CD14-positive monocyte (primary cell): ENCODE measurements at regions not wholly inside any gene's neighbourhood (a gene's known extent, or its start where the extent isn't known, plus 50 kb on each side); places are given as distances from the start of the nearest gene placed in this dataset.

Source experiments
- DNase-seq, 3 donors: peaks; one replicate each; pipeline ENCODE4 v3.0.0-alpha.2; 2011 to 2022
- H2AFZ ChIP-seq: 2 replicates; pipeline ENCODE4 v1.6.0; 2012; ENCODE audit warnings: mild to moderate bottlenecking, low read depth, low read length, inconsistent platforms; ENCODE audit not compliant: insufficient read depth, poor library complexity, severe bottlenecking
- H3K27ac ChIP-seq, 2 donors: 1 replicate in 1 of 2; 2 replicates in 1 of 2; pipeline ENCODE4 v1.5.1; 2012 to 2013; ENCODE audit warnings: low read length in 2 of 2, control low read depth in 1 of 2, inconsistent platforms in 1 of 2, low read depth in 1 of 2, mild to moderate bottlenecking in 1 of 2
- H3K27me3 ChIP-seq, 2 donors: one replicate each; pipeline versions ENCODE4 v1.6.0 to v1.6.1; 2011 to 2013; ENCODE audit warnings: low read length in 2 of 2; ENCODE audit not compliant: control insufficient read depth in 2 of 2, insufficient read depth in 2 of 2
- H3K36me3 ChIP-seq, 2 donors: replicated peaks in 1 of 2; 1 replicate in 1 of 2; 2 replicates in 1 of 2; pipeline versions ENCODE4 v1.5.1 to v1.6.1; 2012 to 2013; ENCODE audit warnings: low read length in 2 of 2, control low read depth in 1 of 2, inconsistent platforms in 1 of 2, mild to moderate bottlenecking in 1 of 2; ENCODE audit not compliant: insufficient read depth in 2 of 2, control insufficient read depth in 1 of 2
- H3K4me1 ChIP-seq, 2 donors: 1 replicate in 1 of 2; 2 replicates in 1 of 2; pipeline versions ENCODE4 v1.5.1 to v1.6.1; 2012 to 2013; ENCODE audit warnings: low read length in 2 of 2, control low read depth in 1 of 2, inconsistent platforms in 1 of 2, mild to moderate bottlenecking in 1 of 2, moderate library complexity in 1 of 2; ENCODE audit not compliant: insufficient read depth in 2 of 2, control insufficient read depth in 1 of 2
- H3K4me2 ChIP-seq: replicated peaks from 2 replicates; pipeline ENCODE3; 2012; ENCODE audit warnings: low read length, moderate library complexity, mild to moderate bottlenecking; ENCODE audit not compliant: poor library complexity, severe bottlenecking; ENCODE audit errors: extremely low read depth
- H3K4me3 ChIP-seq, 3 experiments: fragments of 200-600 bp in 1 of 3; sonication (generic) in 1 of 3; replicated peaks in 1 of 3; 1 replicate in 2 of 3; 2 replicates in 1 of 3; pipeline ENCODE4 v1.5.1; 2011 to 2013; ENCODE audit warnings: low read length in 3 of 3, mild to moderate bottlenecking in 3 of 3, control low read depth in 2 of 3, low read depth in 2 of 3, inconsistent platforms in 1 of 3, moderate library complexity in 1 of 3
- H3K79me2 ChIP-seq: 2 replicates; pipeline ENCODE4 v1.6.0; 2012; ENCODE audit warnings: mild to moderate bottlenecking, control low read depth, inconsistent platforms, low read length, moderate library complexity; ENCODE audit not compliant: insufficient read depth
- H3K9ac ChIP-seq: 2 replicates; pipeline ENCODE4 v1.6.0; 2017; ENCODE audit warnings: low read length, mild to moderate bottlenecking; ENCODE audit not compliant: insufficient read depth, poor library complexity, severe bottlenecking
- H3K9me3 ChIP-seq, 2 donors: replicated peaks in 1 of 2; 1 replicate in 1 of 2; 2 replicates in 1 of 2; pipeline versions ENCODE4 v1.5.1 to v1.6.1; 2012 to 2013; ENCODE audit warnings: low read length in 2 of 2, control low read depth in 1 of 2; ENCODE audit not compliant: control insufficient read depth in 1 of 2, insufficient read depth in 1 of 2
- H4K20me1 ChIP-seq: 2 replicates; pipeline ENCODE4 v1.6.0; 2012; ENCODE audit warnings: mild to moderate bottlenecking, low read length, control low read depth, moderate library complexity; ENCODE audit not compliant: insufficient read depth
- H3K27ac Mint-ChIP-seq, 7 donors: one replicate each; pipeline ENCODE4 v1.8.0; 2020; ENCODE audit warnings: mild to moderate bottlenecking in 7 of 7, mixed read lengths in 7 of 7, moderate library complexity in 6 of 7, inconsistent platforms in 2 of 7
- H3K27me3 Mint-ChIP-seq, 3 donors: one replicate each; pipeline ENCODE4 v1.8.0; 2021 to 2022; ENCODE audit warnings: low read depth in 3 of 3, mild to moderate bottlenecking in 3 of 3, mixed read lengths in 3 of 3, moderate library complexity in 3 of 3, inconsistent platforms in 1 of 3
- H3K36me3 Mint-ChIP-seq, 2 donors: one replicate each; pipeline ENCODE4 v1.8.0; 2020; ENCODE audit warnings: mixed read lengths in 2 of 2, inconsistent platforms in 1 of 2, mild to moderate bottlenecking in 1 of 2
- H3K4me1 Mint-ChIP-seq: one replicate; pipeline ENCODE4 v1.8.0; 2020; ENCODE audit warnings: mild to moderate bottlenecking, mixed read lengths
- H3K4me3 Mint-ChIP-seq, 2 donors: one replicate each; pipeline ENCODE4 v1.8.0; 2020; ENCODE audit warnings: mild to moderate bottlenecking in 2 of 2, mixed read lengths in 2 of 2, moderate library complexity in 1 of 2
- H3K9me3 Mint-ChIP-seq, 7 donors: one replicate each; pipeline ENCODE4 v1.8.0; 2020 to 2022; ENCODE audit warnings: mixed read lengths in 7 of 7, mild to moderate bottlenecking in 6 of 7, moderate library complexity in 6 of 7, inconsistent platforms in 2 of 7
- CTCF ChIP-seq: fragments of 200-600 bp; IDR thresholded peaks from one replicate; pipeline ENCODE4 v1.8.0; 2022; ENCODE audit warnings: antibody characterized with exemption, mild to moderate bottlenecking
- WGBS: methylation state at CpG from one replicate; pipeline ENCODE4 v1.1.5; 2013; ENCODE audit warnings: missing lambda C conversion rate; ENCODE audit not compliant: insufficient coverage; 5-methylcytosine and 5-hydroxymethylcytosine counted together
- intact Hi-C, 2 donors: fragments of 100-400 bp; cut with micrococcal nuclease; formaldehyde crosslinking; loops; one replicate each; pipeline versions ENCODE4 v1.15.0 to v1.15.1; 2023

DNA sequence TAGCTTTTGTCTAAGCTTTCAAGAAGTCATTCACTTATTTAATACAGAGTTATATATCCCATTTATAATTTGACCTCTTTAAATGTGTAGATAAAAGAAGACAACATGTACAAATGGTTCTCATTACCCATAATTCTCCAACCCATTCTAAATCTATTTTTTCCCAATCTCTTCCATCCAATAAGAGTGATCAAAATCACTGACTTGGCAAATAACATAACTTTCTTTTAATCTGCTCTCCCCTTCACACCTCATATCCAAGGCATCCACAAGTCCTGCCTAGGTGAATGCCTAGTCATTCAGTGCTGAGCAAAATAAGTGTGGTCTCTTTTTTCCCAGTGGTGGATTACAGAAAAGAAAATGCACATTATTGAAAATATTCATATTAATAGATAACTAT, 1231.1 kb downstream of the CDH11 start:
- H3K9me3 Mint-ChIP-seq = peaks cover 0 to 4% (median 1%) of the 10 kb centered on the region in 7 donors
- no peak for TF ChIP-seq CTCF

DNA sequence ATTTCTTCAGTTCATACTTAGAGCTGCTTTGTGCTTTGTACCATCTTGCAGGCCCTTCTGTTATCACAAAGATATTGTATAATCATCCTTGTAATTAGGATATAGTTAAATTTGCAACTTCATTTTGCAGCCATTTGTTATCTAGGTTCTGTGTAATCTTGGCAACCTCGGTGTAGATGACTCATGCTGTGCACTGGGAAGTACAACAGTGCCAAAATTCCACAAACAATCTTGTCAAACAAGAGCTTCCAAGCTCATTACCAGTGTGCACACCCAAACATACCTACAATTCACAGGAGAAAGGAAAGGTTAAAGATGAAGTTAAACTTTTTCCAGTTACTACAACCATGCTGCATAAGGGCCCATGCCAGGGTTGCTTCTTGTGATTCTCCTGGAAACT, 1231.8 kb downstream of the CDH11 start:
- no peak for DNase-seq
- no peaks in the 10 kb centered on the region for H3K36me3 ChIP-seq
- no peak overlapping the region for H2AFZ ChIP-seq
- no peaks in the 10 kb centered on the region for H3K79me2 ChIP-seq
- H3K27ac Mint-ChIP-seq = no peak overlapping the region
- no peaks in the 10 kb centered on the region for H4K20me1 ChIP-seq
- no peak overlapping the region for H3K27ac ChIP-seq
- intact Hi-C loops = no loop called here
- H3K4me3 ChIP-seq = no peak overlapping the region
- no peaks in the 10 kb centered on the region for H3K4me1 ChIP-seq
- peaks cover 0 to 4% (median 2%) of the 10 kb centered on the region in 7 donors for H3K9me3 Mint-ChIP-seq
- no peaks in the 10 kb centered on the region for H3K27me3 Mint-ChIP-seq
- no peak for TF ChIP-seq CTCF
- H3K4me2 ChIP-seq = no peak overlapping the region
- no peak overlapping the region for H3K9ac ChIP-seq
- H3K4me1 Mint-ChIP-seq = no peaks in the 10 kb centered on the region
- no peak overlapping the region for H3K4me3 Mint-ChIP-seq
- no peaks in the 10 kb centered on the region for H3K27me3 ChIP-seq
- no peaks in the 10 kb centered on the region for H3K9me3 ChIP-seq
- WGBS = no CpG with 5 or more reads among the region's 1 CpG
- no peaks in the 10 kb centered on the region for H3K36me3 Mint-ChIP-seq

More for the DNA sequence above, 1231.1 kb downstream of the CDH11 start:
- DNase-seq = no peak
- Mint-ChIP-seq H3K27me3 (no peaks in the 10 kb centered on the region), H3K36me3 (no peaks in the 10 kb centered on the region), H3K27ac (no peak overlapping the region), H3K4me1 (no peaks in the 10 kb centered on the region), H3K4me3 (no peak overlapping the region)
- no peaks in the 10 kb centered on the region for H3K36me3 ChIP-seq
- H3K27me3 ChIP-seq = no peaks in the 10 kb centered on the region
- no peak overlapping the region for H3K4me2 ChIP-seq
- no peak overlapping the region for H2AFZ ChIP-seq
- H3K9me3 ChIP-seq = no peaks in the 10 kb centered on the region
- H3K4me3 ChIP-seq = no peak overlapping the region
- no peak overlapping the region for H3K9ac ChIP-seq
- H4K20me1 ChIP-seq = no peaks in the 10 kb centered on the region
- intact Hi-C loops = no loop called here
- H3K4me1 ChIP-seq = no peaks in the 10 kb centered on the region
- no peak overlapping the region for H3K27ac ChIP-seq
- H3K79me2 ChIP-seq = no peaks in the 10 kb centered on the region
